ENCODE measurements at regions not wholly inside any gene's neighbourhood (a gene's known extent, or its start where the extent isn't known, plus 50 kb on each side); places are given as distances from the start of the nearest gene placed in this dataset.

GRCh38 chr22:46073683-46074504 is 76.4 kb upstream of the PPARA start:
- DNase-seq (peak; percentile 73), ATAC-seq (no peak)
- no peak for TF ChIP-seq CTCF (IDR thresholded peaks at IDR 0.05)
- Histone ChIP-seq H3K9me3 (no peaks in the 10 kb centered on the region), H3K4me3 (peak overlapping the region; percentile 89), H3K27ac (peak overlapping the region; percentile 98), H3K27me3 (no peaks in the 10 kb centered on the region), H3K36me3 (peaks cover 21% of the 10 kb centered on the region), H3K4me1 (peaks cover 46% of the 10 kb centered on the region)
- intact Hi-C loops (cut with DNase I) = loop anchor here (10.0 kb wide), 1 partner anchor 69 kb away; no protein-coding TSS in a partner anchor

- H3K4me1 ChIP-seq = peaks cover 53% of the 10 kb centered on the region
- DNase-seq (peak; percentile 69), ATAC-seq (no peak)
- TF ChIP-seq CTCF (IDR thresholded peaks at IDR 0.05) = no peak
- intact Hi-C loops (cut with DNase I) = loop anchor here (5.0 to 10.0 kb wide), 2 partner anchors 37 to 70 kb away; no protein-coding TSS in a partner anchor
- no peaks in the 10 kb centered on the region for H3K27me3 ChIP-seq
- peak overlapping the region; percentile 89 for H3K4me3 ChIP-seq
- no peaks in the 10 kb centered on the region for H3K9me3 ChIP-seq
- H3K27ac ChIP-seq = peak overlapping the region; percentile 98
- peaks cover 21% of the 10 kb centered on the region for H3K36me3 ChIP-seq
These were observed 75.4 kb upstream of the PPARA start for GRCh38 chr22:46074771-46075551.

GRCh38 chr22:46075764-46076531 is 74.4 kb upstream of the PPARA start:
- DNase-seq (peak; percentile 58), ATAC-seq (no peak)
- H3K36me3 ChIP-seq = peaks cover 27% of the 10 kb centered on the region
- peak overlapping the region; percentile 89 for H3K4me3 ChIP-seq
- peaks cover 53% of the 10 kb centered on the region for H3K4me1 ChIP-seq
- no peak for TF ChIP-seq CTCF (IDR thresholded peaks at IDR 0.05)
- no peaks in the 10 kb centered on the region for H3K9me3 ChIP-seq
- intact Hi-C loops (cut with DNase I) = loop anchor here (5.0 to 10.0 kb wide), 2 partner anchors 36 to 71 kb away; no protein-coding TSS in a partner anchor
- peak overlapping the region; percentile 98 for H3K27ac ChIP-seq
- no peaks in the 10 kb centered on the region for H3K27me3 ChIP-seq

GRCh38 chr22:46076651-46077339 is 73.5 kb upstream of the PPARA start:
- H3K36me3 ChIP-seq = peaks cover 35% of the 10 kb centered on the region
- ATAC-seq = peak; percentile 7
- H3K27ac ChIP-seq = peak overlapping the region; percentile 98
- intact Hi-C loops (cut with DNase I) = loop anchor here (5.0 to 10.0 kb wide), 2 partner anchors 36 to 72 kb away; no protein-coding TSS in a partner anchor
- peak overlapping the region; percentile 89 for H3K4me3 ChIP-seq
- no peak for TF ChIP-seq CTCF (IDR thresholded peaks at IDR 0.05)
- no peaks in the 10 kb centered on the region for H3K9me3 ChIP-seq
- peak; percentile 72 for DNase-seq
- H3K27me3 ChIP-seq = no peaks in the 10 kb centered on the region
- H3K4me1 ChIP-seq = peaks cover 53% of the 10 kb centered on the region

Measured in upper lobe of right lung (tissue), 1 donor.